KMS-11 (cell line): ENCODE measurements at regions not wholly inside any gene's neighbourhood (a gene's known extent, or its start where the extent isn't known, plus 50 kb on each side); places are given as distances from the start of the nearest gene placed in this dataset.
"Not testable (repeated sequence)": the region's sequence is repeated elsewhere in the genome, so short reads cannot be mapped to it uniquely, and the experiment has no call there.

Experiments used
- H2AFZ ChIP-seq: fragments of 200-600 bp; sonication (generic); 2 replicates; pipeline ENCODE4 v1.6.1; 2016; ENCODE audit warnings: antibody characterized with exemption, mixed run types, low read depth
- H3K27ac ChIP-seq: fragments of 200-600 bp; sonication (generic); 2 replicates; pipeline ENCODE4 v1.6.1; 2016; ENCODE audit warnings: mild to moderate bottlenecking, mixed run types
- H3K27me3 ChIP-seq: fragments of 200-600 bp; sonication (generic); 2 replicates; pipeline ENCODE4 v1.6.1; 2017; ENCODE audit warnings: mild to moderate bottlenecking, low read depth, mixed run types, moderate library complexity; ENCODE audit not compliant: insufficient read depth
- H3K36me3 ChIP-seq: fragments of 200-600 bp; sonication (generic); 2 replicates; pipeline ENCODE4 v1.6.1; 2017; ENCODE audit warnings: mild to moderate bottlenecking, mixed run types; ENCODE audit not compliant: insufficient read depth
- H3K4me1 ChIP-seq: fragments of 200-600 bp; sonication (generic); 2 replicates; pipeline ENCODE4 v1.6.1; 2016; ENCODE audit warnings: mild to moderate bottlenecking, low read depth, mixed run types; ENCODE audit not compliant: poor library complexity, severe bottlenecking
- H3K4me2 ChIP-seq: fragments of 200-600 bp; sonication (generic); 2 replicates; pipeline ENCODE4 v1.7.0; 2016; ENCODE audit warnings: mild to moderate bottlenecking, mixed run types
- H3K4me3 ChIP-seq: fragments of 200-600 bp; sonication (generic); IDR thresholded peaks from 2 replicates; pipeline ENCODE4 v1.6.1; 2017; ENCODE audit warnings: low read depth, low read length, mixed read lengths; ENCODE audit not compliant: insufficient read depth
- H3K79me2 ChIP-seq: fragments of 200-600 bp; sonication (generic); 2 replicates; pipeline ENCODE4 v1.6.1; 2016; ENCODE audit warnings: low read depth, mixed run types; ENCODE audit not compliant: insufficient read depth
- H3K9ac ChIP-seq: fragments of 200-600 bp; sonication (generic); 2 replicates; pipeline ENCODE4 v1.6.1; 2016; ENCODE audit warnings: mild to moderate bottlenecking, mixed run types
- H4K20me1 ChIP-seq: fragments of 200-600 bp; sonication (generic); 2 replicates; pipeline ENCODE4 v1.6.1; 2016; ENCODE audit warnings: mild to moderate bottlenecking, mixed run types; ENCODE audit not compliant: insufficient read depth
- CTCF ChIP-seq: fragments of 200-600 bp; sonication (generic); conservative IDR thresholded peaks from 2 replicates; pipeline ENCODE4 v1.6.1; 2017; ENCODE audit warnings: low read depth, mild to moderate bottlenecking, antibody characterized with exemption, low read length, moderate library complexity, mixed read lengths

GRCh38 chr10:20486791-20487190 is 410.3 kb downstream of the NEBL start:
- Histone ChIP-seq H3K27ac (no peak overlapping the region), H3K4me1 (no peaks in the 10 kb centered on the region), H3K4me3 (no peak overlapping the region), H3K9ac (no peak overlapping the region), H3K36me3 (no peaks in the 10 kb centered on the region), H3K4me2 (no peak overlapping the region), H2AFZ (no peak overlapping the region), H3K27me3 (no peaks in the 10 kb centered on the region), H4K20me1 (no peaks in the 10 kb centered on the region), H3K79me2 (no peaks in the 10 kb centered on the region)
- TF ChIP-seq CTCF = no peak

GRCh38 chr10:20485554-20485953 is 411.6 kb downstream of the NEBL start:
- no peak overlapping the region for H3K27ac ChIP-seq
- no peaks in the 10 kb centered on the region for H3K27me3 ChIP-seq
- H3K9ac ChIP-seq = no peak overlapping the region
- H4K20me1 ChIP-seq = no peaks in the 10 kb centered on the region
- H3K4me3 ChIP-seq = no peak overlapping the region
- H2AFZ ChIP-seq = no peak overlapping the region
- no peak for TF ChIP-seq CTCF
- H3K4me1 ChIP-seq = no peaks in the 10 kb centered on the region
- no peaks in the 10 kb centered on the region for H3K36me3 ChIP-seq
- no peaks in the 10 kb centered on the region for H3K79me2 ChIP-seq
- H3K4me2 ChIP-seq = no peak overlapping the region

- H3K4me3 ChIP-seq = no peak overlapping the region
- no peaks in the 10 kb centered on the region for H3K27me3 ChIP-seq
- TF ChIP-seq CTCF = no peak
- H3K4me1 ChIP-seq = no peaks in the 10 kb centered on the region
- no peak overlapping the region for H3K27ac ChIP-seq
- H4K20me1 ChIP-seq = no peaks in the 10 kb centered on the region
- no peak overlapping the region for H3K9ac ChIP-seq
- H3K4me2 ChIP-seq = no peak overlapping the region
- H3K79me2 ChIP-seq = no peaks in the 10 kb centered on the region
- no peak overlapping the region for H2AFZ ChIP-seq
- no peaks in the 10 kb centered on the region for H3K36me3 ChIP-seq
Measured at GRCh38 chr10:20481054-20481453, 416.1 kb downstream of the NEBL start.

GRCh38 chr10:20480575-20480974 is 416.5 kb downstream of the NEBL start:
- not testable (repeated sequence) for H3K36me3 ChIP-seq

GRCh38 chr10:20474064-20474463 is 423.0 kb downstream of the NEBL start:
- Histone ChIP-seq H4K20me1 (no peaks in the 10 kb centered on the region), H3K27ac (no peak overlapping the region), H3K4me2 (no peak overlapping the region), H3K36me3 (no peaks in the 10 kb centered on the region), H2AFZ (no peak overlapping the region), H3K27me3 (no peaks in the 10 kb centered on the region), H3K79me2 (no peaks in the 10 kb centered on the region), H3K4me3 (no peak overlapping the region), H3K4me1 (no peaks in the 10 kb centered on the region), H3K9ac (no peak overlapping the region)
- TF ChIP-seq CTCF = no peak

More at GRCh38 chr10:20480575-20480974, 416.5 kb downstream of the NEBL start:
- not testable (repeated sequence) for H3K9ac ChIP-seq, H4K20me1 ChIP-seq, H3K27me3 ChIP-seq, H3K79me2 ChIP-seq, H3K4me2 ChIP-seq, H2AFZ ChIP-seq, H3K27ac ChIP-seq, H3K4me3 ChIP-seq, H3K4me1 ChIP-seq
